NCI-H82 (cell line): ENCODE measurements at regions not wholly inside any gene's neighbourhood (a gene's known extent, or its start where the extent isn't known, plus 50 kb on each side); places are given as distances from the start of the nearest gene placed in this dataset.
"Not testable (repeated sequence)": the region's sequence is repeated elsewhere in the genome, so short reads cannot be mapped to it uniquely, and the experiment has no call there.

ENCODE experiments used
- DNase-seq: peaks from one replicate; lab custom pipeline; 2025; lab: John Stamatoyannopoulos, UW

DNA sequence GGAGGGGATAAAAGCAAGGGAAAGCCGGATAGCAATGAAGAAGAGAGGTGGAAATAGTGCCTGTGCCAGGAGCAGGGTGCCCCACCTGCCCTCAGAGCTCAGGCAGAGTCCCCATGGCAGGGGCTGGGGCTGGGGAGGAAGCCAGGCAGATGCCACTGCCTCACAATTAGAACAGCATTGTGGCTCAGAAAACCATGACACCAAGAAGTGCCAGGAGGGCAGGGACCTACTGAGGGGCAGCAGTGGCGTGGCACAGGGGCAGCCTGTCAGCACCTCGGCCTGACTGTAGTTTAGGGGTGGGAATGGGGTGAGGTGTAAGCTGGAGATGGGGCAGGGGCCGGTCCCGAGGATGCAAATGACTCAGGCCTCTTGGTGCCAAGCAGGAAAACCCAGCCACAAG lies 532.1 kb upstream of the B3GAT1 start:
- no peak for DNase-seq

DNA sequence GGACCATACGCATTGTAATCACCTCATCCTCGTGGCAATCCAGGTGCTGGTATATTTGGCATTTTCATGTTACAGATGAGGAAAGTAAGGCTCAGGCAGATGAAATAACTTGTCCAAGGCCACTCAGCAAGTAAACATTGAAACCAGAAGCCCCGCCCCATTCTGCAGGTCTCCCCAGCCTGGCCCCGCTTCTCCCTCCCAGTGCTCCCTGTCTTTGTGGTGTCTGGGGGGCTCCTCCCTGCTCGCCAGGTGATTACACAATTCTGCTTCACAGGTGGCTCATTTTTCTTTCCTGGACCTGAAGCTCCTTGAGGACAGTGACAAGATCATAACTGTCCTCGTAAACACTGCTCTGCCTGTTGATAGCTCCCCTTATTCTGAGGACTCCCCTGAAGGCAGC lies 531.5 kb upstream of the B3GAT1 start:
- no peak for DNase-seq

DNA sequence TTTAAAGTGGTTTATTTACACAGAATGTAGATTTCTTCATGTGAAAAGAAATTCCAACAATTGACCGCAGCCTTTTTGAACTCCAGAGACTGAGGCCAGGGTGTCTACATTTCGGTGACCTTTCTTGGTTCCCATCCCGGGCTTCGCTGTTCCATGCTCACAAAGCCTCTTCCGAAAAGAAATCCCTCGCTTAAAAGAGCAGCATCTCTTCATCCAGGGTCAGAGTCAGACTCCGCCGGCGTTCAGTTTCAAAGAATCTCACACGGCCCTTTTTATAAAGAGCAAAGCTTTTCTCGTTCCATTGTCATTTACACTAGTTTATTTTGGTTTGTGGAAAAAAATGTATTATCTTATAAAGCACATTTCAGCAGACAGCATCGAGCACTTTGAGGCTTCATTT lies 530.6 kb upstream of the B3GAT1 start:
- DNase-seq: no peak

DNA sequence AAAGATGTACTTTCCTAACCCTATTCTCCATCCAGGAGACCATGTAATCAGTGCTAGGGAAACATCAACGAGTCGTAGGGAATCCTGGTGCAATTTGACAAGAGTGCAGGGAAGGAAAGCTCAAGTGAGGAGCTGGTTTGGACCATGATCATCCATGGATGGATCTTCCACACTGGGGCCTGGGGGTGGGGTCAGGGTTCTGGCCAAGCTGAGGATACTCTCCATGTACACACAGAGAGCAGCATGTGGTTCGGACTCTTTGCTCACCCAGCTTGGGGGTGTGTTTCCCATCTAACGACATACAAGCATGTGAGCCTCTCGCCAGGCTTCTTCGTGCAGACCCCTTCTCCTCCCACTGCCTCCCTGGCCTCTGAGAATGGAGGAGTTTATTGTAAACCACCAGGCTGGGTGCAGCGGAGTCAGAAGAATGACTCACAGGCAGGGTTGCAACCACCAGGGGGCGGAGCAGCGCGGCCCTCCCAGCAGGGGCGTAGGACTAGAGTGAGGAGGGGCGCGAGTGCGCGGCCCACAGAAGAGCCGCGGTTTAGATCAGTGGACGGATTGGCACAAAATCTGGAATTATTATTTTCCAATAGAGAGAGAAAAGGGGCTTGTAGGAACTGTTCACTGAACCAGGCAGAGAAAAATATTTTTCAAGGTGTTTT lies 530.0 kb upstream of the B3GAT1 start:
- peak; percentile 13 for DNase-seq

DNA sequence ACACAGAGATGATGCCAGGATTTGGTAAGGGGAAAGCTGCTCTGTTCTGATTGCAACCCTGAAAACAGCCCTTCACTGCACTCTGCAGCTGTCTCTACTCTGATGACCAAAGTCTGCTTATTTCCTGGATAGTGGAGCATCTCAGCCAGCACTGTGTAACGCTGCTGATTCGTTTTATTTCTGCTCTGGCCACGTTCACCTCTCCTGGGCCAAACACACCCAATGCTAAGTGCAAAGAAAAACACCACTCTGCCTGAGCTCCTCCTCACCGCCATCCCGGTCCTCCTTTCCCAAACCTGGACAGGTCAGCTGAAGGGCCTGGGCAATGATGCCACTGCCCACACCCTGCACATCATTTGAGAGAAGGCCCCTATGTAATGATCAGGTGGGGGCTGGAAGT lies 529.3 kb upstream of the B3GAT1 start:
- no peak for DNase-seq

DNA sequence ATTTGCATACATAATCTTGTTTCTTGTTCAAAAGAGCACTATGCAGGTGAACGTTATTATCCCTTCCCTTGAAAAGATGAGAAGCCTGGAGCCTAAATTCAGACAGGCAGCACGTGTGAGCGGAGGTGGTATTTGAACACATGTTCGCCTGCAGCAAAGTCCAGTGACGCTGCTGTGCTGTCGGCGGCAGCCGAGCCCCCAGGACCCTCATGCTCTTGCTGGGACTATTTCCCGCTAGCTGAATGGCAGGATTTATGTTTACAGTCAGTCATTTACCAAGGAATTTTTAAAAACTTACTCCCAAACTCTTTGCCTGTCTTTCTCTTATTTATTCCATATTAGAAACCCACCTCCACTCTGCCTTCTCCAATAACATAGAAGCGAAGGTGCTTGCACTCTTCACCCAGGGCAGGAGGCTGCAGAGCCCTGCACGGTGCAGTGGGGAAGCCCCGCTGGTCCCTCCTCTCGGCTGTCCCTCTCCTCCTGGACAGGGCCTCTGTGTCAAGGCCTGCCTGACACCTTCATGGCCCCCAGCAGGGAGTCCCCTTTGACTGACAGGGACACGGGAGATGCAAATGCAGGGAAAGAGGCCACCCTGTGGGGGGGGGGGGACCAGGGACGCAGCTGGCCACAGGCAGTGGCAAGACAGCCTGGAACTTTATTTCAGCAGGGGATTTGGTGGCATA lies 528.5 kb upstream of the B3GAT1 start:
- no peak for DNase-seq

DNA sequence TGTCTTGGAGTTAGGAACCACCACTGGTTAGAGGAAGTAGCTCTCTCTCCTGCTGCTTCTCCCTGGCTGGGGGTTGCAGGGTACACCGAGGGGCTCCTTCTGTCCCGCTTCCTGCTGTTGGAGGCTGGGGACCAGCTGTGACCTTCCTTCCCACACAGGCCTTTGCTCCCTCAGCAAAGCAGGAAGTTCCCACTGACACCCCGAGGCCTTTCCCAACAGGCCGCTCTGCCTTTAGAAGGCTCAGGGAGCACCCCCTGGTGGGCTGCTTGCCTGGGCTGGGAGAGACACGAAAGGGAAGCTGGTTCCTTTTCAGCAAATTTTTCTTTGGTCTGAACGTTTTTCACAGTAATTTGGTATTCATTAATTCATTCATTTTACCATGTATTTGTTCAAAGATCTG lies 527.9 kb upstream of the B3GAT1 start:
- DNase-seq: peak; percentile 30

DNA sequence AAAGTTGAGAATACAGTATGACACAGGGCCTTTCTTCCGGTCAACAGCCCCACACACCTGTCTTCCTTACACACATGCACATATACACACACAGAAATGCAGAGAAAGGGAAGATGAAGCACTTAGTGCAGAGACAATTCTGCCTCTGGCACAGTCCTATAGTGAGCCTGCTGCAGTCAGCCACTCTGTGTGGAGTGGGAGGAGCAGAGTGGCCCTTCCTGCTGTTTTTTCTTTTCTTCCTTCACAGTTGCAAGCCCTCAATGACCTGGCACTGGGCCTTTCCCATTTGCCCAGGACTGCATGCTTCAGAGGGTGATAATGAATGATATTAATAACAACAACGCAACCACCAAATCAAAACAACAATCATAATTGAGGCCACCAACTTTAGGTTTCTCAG lies 527.0 kb upstream of the B3GAT1 start:
- DNase-seq: no peak

DNA sequence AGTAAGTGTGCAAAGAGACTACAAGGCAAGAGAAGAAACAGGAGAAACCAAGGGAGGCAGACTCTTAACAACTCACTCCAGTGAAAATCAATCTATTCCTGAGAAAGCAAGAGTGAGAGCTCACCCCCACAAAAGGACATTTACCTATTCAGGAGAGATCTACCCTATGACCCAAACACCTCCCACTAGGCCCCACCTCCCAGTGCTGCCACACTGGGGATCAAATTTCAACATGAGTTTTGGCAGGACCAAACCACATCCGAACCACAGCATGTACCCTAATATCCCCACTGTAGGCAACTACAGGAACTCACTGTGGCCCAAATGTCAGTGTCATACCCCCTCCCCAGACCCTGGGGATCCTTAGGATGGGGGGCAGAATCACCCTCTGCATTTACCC lies 526.2 kb upstream of the B3GAT1 start:
- no peak for DNase-seq

DNA sequence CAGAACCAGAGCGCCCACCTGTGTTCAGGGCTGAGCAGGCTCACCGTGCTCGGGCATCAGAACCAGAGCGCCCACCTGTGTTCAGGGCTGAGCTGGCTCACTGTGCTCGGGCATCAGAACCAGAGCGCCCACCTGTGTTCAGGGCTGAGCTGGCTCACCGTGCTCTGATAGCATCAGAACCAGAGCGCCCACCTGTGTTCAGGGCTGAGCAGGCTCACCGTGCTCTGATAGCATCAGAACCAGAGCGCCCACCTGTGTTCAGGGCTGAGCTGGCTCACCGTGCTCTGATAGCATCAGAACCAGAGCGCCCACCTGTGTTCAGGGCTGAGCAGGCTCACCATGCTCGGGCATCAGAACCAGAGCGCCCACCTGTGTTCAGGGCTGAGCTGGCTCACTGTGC lies 525.2 kb upstream of the B3GAT1 start:
- not testable (repeated sequence) for DNase-seq

DNA sequence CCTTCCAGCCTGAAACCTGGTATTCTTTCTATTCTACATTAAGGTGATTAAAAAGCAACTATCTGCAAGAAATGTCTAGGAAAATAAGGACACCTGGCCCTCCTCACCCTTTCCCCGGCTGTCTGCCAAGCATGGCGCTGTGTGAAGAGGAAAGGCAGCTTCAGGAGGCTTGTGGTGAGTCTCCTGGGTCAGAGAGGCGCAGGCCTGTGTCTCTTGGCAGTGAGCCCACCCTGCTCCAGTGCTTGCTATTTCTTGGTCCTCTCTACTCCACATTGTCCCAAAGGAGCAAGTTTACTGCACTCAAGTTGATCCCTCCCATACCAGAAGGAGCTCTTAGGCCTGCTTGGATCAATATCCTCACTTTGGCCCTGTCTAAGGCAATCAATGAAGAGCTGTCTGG lies 520.7 kb upstream of the B3GAT1 start:
- no peak for DNase-seq

DNA sequence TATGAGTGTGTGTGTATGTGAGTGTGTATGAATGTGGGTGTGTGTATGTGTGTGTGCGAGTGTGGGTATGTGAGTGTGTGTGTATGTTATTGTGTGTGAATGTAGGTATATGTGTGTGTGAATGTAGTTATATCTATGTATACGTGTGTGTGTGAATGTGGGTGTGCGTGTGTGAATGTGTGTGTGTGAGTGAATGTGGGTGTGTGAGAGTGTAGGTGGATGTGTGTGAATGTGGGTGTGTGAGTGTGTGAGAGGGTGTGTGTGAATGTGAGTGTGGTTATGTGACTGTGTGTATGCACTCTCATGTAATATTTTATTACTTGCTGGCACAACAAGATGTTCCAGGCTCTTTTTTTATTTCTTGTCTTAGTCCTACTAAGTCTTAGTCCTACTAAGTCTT lies 513.4 kb upstream of the B3GAT1 start:
- no peak for DNase-seq

DNA sequence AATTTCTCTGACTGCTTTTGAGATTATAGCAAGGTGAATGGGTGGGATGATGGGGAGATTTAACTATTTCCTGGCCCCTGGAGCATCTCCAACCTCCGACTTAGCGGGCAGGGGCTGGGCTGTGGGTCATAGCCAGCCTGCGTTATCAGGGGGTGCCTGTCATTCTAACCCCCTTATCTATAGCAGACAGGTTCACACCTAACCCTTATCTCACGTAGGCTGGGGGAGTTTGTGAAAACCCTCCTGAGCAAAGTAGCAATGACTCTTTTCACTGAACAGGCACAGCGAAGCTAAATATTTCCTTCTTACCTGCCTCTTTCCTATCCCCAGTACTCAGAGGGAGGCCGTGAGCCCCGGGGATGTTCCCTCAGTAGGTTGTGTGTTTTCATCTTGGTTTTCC lies 511.4 kb upstream of the B3GAT1 start:
- no peak for DNase-seq

DNA sequence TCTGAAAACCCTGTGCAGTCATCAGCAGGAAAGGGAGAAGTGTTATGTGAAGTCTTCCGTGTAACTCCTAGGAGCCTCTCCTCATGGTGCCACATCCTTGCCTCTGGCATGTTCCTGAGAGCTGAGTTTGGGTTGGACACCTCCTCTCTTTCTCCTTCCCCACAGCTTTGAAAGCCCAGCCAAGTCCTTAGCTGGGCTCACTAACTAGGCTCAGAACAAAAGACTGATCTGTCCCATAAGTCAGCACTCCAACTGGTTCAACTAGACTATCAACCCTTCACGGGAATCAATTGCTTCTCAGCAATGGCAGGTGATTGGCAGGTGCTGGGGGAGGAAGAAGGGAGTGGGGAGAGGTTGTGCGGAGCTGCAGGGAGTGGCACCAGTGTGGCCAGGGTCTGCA lies 509.9 kb upstream of the B3GAT1 start:
- no peak for DNase-seq

DNA sequence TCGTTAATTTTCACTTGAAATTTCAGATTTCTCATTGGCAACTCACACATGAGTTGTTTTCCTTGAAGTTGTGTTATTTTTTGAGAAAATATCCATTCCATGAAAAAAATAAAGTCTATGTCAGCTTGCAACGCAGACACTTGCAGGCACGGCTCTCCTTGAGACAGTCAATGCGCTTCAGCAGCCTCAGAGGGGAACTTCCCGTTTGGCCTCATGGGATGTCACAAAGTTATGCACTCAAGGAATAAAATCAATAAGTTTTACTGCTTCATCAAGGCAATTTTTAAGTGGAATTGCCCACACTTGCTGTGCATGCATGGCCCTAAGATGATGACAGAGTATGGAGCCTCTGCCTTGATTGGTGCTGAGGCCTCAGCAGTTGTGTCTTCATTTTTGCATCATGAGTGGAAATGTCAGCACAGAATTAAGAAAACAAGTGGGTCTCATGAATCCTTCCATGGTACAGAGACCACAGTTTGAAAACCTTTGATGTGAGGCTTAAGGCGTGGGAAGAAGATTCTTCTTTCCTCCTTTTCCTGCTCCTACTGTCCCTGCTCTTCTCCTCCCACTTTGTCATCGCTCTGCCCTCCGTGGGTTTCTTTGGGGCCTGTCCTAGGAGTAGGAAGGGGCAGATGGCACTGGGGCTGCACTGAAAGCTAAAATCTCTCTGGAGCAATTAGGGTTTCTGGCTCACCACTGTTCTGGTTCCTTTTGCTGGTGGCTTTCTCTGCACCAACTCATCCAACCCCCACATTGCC lies 509.0 kb upstream of the B3GAT1 start:
- DNase-seq: no peak

DNA sequence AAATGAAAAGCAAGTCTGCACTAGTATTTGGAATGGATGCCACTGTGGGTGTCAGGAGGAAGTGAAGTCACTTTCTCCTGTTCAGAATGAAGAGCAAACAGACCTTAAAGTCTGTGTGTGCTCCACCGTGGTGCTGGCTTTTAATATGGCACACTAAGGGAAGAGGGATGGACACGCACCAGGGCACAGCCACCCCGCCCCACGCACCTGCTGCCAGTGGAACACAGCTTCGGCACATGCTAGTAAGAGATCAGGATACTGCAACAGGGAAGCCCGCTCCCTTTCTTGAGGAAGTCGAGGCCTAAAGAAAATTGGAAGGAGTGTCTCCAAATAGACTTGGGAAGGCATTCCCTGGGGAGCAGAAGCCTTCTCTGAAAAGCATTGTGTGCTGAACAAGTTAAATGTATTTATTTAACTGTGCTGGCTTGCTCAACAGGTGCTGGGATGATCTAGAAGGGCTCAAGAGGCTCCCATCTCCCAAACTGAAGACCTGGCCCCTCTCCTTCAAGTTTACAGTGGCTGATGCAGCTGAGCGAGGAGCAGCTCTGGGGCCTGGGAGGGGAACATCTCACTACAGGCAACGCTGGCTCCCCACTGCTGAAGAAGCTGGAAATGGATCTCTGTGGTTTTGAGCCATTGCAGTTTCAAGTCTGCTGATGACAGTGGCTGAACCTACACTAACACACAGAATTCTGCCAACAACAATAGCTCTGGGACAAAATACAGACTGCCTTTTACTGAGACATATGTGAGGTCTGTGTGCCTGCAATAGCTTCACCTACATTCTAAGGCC lies 504.6 kb upstream of the B3GAT1 start:
- DNase-seq: no peak

DNA sequence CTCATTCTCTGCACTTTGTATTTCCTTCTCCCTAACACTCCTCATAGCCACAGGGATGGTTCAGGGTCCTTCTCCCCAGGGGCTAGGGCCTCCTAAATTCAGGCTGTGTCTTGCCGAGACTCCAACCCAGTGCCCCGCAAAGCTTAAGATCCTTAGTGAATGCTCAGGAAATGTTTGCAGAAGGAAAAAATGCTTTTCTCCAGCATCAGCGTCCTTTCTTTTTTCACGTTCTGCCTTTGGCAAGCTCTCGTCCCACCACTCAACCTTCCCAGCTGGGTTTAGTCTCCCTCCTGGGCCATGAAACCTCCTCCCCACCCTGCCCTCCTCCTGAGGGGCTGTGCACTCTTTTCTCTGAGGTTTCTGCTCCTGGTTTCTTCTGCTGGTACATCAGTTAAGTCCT lies 503.8 kb upstream of the B3GAT1 start:
- DNase-seq: no peak

DNA sequence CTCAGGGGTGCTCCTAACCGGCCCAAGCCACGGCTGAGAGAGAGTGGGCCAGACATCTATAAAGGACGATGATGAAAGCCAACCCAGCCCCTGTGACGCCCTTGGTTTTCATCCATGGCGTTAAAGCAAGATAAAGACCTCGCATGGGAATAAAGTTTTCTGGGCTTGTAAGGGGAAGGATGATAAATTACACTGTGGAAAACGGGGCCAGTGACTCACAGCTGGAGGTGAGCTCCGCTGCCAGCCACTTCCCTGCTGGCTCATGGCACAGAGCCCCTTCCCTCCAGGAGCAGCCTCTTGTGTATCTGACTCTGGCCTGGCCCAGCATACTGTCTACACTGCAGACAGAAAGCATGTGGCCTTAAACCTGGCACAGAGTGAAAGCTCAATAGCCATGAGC lies 503.2 kb upstream of the B3GAT1 start:
- no peak for DNase-seq

DNA sequence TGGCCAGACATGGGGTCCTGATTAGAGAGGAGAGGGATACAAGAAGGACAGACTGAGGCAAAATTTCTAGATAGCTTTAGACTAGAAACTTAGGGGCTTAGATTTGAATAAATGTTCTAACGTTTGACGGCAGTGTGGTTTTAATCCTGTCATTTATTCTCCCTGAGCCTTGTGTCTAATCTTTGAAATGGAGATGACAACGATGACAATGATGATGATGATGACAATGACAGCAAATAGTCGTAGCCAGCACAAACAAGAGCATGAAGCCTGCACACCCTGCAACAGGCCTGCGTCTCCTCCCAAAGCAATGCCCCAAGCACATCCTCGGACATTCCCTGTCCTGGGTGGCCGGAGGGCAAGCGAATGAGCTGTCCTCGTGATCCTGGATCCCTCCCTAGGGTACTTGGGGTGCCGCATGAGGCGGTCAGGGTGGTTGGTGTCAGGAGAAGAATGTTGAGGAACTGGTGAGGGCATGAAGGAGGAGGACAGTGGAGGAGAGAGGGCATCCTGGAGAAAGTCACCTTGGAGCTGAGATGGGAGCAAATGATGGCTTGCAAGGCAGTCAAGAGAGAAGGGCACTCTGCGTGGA lies 502.1 kb upstream of the B3GAT1 start:
- no peak for DNase-seq

DNA sequence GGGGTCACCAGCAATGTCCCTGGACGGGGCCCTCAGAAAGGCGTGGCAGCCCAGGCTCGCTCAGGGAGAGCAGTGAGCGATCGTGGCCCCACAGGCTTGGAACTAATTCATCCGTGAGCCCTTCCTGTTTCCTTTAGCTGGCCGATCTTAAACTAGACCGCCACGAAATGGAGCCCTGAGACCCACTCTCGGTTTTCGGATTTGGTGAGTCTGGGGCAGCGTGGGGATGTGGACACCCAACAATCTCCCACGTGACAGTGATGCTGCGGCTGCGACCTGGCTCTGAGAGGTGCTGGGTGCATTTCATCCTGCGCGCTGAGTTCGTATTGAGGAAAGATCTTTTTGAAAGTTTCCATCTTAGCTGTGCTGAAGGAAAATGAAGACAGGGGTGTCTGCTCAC lies 501.3 kb upstream of the B3GAT1 start:
- DNase-seq: no peak

DNA sequence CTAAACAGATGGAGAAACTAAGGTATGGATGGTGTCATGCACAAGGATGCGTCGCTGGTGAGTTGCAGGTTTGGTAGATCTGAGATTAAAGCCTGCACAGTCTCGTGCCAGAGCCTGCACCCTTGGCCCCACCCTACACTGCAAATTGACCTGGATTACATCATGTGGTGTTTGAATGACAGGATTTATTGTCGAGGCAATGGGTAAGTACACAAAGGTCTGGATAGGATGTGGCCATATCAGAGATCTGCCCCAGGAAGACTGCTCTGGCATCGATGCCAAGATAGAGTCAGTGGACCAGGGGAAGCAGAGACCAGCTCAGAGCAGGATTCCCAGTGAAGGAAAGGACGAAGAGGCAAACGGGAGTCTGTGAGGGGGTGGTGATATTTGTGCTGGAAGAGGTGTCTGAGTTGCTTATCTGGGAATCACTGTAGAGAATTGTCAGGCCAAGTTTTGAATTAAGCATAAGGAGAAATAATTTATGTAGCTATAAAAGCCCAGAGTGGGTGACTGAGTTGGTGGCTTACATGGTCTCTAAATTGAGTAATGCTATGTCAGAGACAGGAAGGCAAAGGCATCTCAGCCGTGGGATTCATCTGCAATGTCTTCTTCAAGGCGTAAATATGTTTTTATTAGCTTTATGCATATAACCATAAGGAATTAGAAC lies 499.6 kb upstream of the B3GAT1 start:
- DNase-seq: no peak

DNA sequence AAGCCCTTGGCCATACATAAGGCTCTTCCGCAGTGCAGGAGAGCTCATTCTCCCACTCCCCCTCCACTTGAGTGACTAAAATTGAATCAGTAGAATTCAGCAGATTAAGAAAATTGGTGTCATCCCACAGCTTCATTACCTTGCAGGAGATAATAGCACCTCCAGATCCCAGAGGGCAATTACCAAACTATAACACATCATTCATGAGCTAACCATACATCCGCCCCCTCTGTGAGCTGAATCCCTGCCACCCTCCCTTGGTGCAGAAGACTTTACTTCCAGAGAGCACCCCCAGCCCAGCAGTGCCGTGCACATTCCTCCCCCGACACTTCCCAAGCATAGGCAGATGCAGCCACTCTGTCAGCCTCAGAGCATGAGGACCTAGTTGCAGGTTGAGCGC lies 496.5 kb upstream of the B3GAT1 start:
- DNase-seq: no peak
